ENCODE measurements at regions not wholly inside any gene's neighbourhood (a gene's known extent, or its start where the extent isn't known, plus 50 kb on each side); places are given as distances from the start of the nearest gene placed in this dataset.
"Not testable (repeated sequence)": the region's sequence is repeated elsewhere in the genome, so short reads cannot be mapped to it uniquely, and the experiment has no call there.

DNA sequence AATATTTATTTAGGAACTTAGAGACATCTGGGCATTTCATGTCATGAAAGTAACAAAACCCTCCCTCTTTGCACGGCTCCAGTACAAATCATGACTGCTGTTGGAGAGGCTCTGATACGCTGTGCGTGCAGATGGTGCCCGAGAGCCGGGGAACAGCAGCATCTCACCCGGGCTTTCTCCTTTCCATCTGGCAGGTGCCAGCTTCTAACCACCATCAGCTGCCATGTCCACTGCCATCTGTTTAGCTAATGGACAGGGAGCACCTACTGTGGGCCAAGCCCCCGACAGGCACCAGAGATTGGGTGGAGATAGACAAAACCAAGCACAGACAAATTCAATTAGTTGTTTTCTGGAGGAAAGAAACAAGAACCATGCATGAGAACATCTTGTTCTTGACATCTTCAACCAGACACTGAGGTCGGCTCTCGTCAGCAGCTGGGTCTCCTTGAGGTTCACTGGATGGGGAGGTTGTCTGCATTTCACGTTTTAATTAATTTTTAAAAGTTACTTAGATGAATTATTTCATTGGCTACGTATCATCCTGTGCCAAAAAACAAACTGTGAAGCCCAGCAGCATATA lies 323.7 kb downstream of the THBS2 start:
- no peak for DNase-seq

DNA sequence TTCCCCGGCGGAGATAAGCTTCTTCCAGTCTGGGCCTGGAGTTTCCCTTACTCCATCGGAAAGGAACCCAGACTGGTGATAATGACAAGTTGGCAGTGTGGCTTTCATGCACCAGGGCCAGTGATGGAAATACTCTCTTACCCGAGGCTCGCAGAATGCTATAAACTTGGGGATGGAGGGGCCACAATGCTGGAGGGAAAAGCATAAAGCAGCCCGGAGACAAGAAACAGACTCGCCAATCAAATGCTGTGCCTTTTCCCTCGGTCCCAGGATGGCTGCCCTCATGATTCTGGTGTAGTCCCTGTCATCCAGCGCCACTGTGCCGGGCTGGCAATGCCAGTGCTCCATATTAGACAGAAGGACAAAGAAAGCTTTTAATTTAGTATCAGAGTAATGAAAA lies 325.6 kb downstream of the THBS2 start:
- no peak for DNase-seq

DNA sequence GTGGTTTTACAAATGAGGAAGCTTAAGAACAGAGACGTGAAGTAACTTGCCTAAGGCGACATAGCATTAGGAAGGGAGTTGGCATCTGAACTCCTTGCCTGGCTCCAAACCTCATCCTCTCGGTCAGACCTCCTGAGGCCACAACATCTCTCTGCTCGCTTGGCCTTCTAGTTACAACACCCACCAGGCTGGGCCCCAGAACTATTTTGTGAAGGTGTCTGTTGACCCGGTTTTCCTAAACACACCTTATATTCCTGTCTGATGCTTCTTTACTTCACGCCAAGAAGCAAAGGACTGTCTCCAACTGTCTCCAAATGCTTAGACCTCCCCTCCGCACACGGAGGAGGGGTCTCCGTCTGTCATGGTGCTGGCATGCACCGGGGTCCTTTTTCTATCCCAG lies 326.6 kb downstream of the THBS2 start:
- DNase-seq, result no peak

DNA sequence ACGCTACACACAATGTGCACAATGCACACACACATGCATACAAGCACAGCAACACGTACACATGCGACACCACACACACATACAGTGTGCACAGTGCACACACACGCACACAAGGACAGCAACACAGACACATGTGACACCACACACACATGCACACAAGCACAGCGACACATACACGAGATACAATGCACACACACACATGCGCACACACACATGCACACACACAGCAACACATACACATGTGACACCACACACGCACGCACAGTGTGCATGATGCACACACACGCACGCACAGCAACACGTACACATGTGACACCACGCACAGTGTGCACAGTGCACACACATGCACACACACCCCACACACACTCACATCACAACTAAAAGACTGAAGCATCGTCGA lies 327.3 kb downstream of the THBS2 start:
- no peak for DNase-seq

DNA sequence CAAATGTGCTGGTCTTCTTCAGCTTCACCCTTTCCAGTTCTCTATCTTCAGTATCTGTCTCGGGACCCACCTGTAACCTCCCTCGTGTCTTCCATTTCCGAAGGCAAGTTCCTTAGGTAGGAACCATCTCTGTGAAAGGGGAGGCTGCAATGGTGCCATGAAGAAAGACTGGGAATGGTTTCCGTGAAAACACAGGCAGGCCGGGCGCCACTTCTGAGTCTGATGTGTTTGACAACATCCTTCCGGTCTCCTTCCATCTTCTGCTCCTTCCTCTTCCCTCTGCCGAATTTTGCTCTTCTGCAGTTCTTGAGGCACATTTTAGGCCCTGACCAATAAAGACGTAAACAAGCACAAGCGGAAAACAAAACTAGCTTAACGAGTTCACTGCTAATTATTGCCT lies 328.0 kb downstream of the THBS2 start:
- DNase-seq, result no peak

DNA sequence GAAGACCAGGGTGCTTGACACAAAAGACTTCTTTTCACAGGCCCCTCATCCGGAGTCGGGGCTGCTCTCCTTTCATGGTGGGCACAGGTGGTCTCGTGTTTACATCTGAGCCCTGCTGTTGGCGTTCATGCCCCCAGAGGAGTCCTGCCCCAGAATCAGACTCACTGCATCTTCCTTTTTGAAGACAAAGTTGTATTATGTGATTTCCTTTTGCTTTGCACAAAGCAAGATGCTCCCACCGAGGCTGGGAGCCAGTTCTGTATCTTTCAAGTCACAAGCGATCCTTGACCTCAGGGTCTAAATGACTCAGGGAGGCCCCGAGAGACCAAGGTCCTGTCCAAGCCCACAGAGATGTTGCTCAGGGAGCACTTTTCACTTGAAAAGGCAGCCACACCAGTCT lies 330.5 kb downstream of the THBS2 start:
- no peak for DNase-seq

DNA sequence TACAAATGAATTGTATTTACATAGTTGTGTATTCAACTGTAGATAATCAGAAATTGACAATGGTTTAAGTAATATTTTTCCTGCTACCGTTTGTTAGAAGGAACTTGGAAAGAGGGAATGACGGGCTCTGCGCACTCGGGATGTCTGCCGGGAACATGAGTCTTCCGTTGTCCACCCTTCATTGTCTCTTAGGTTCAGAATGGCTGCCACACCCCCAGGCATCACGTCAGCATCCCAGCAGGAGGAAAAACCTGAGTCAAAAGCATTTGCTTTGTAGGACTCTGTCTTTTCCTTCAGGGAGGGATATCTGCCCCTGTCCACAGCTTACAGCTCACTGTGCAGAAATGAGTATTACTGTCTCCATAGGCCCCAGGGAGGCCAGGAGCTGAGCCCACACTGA lies 331.2 kb downstream of the THBS2 start:
- no peak for DNase-seq

DNA sequence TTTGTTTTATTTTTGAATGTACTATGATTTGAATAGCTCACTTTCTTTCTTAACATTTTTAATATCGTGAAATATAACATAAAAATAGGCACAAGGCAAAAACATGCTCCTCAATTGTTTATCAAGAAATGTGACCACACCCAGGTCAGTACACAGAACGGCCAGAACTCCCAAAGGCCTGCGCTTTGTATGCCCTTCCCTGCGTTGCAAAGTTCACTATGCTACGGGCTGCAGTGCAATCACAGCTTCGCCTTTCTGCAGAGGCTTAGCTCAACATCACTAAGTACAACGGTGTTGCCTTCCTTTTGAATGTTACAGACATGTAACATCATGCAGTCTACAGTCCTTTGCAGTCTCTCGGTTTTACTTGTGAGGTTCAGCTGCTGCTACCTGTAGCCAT lies 333.4 kb downstream of the THBS2 start:
- no peak for DNase-seq

DNA sequence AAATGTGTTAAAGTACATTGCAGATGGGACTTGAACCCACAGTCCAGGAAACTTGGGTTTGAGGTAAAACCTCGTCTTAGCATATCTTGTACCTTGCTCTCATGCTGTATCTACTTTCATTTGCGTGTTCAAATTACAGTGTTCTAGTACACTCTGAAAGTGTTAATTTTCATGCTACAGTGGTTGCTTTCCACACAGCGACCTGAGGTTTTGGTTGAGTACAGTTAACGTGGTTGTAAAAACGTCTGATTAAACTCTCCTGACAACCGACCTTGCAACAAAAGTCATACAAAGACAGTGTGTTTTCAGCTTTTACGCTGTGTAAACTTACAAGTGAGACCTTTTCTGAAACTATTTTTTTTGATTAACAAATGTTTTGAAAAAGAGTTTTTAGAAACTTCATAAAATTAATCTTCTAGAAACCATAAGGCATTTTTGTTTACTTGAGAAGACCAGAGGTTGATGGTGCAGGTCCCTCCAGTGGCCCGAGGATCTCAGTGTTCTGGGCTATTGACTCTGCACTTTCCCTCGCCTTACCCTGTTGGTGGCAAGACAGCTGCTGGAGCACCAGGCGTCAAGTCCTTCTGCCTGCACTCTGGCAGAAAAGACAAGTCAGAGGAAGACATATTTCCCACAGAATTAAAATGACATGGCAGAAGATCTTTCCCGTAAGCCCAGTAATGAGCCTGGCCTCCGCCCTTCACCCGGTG lies 334.0 kb downstream of the THBS2 start:
- no peak for DNase-seq

DNA sequence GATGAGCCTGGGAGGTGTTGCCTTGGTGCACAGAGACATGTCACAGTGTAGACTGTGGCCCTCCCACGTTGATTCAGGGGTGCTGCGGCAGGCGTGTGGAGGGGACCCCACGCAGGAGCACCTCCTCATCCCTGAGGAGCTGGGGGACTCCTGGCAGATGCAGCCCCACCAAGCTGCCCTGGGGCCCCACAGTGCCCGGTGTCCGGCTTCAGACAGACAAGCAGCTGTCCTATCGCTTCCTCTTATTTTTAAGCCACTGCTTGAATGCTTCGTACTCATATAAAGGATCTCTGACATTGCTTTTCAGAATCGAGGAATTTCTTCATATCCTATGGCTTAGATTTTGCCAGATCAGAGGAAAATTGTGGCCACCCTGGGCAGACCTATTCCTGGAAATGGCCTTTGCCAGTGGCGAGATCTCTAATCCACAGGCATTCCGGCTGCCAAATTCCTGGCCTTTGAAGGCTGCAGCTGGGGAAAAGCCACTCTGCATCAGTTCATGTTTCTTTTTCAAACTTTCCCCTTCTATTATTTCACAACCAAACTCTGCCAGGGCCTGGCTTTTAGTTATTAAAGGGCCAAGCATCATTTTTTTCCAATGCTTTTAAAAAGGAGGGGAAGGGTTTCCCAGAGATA lies 337.0 kb downstream of the THBS2 start:
- no peak for DNase-seq

DNA sequence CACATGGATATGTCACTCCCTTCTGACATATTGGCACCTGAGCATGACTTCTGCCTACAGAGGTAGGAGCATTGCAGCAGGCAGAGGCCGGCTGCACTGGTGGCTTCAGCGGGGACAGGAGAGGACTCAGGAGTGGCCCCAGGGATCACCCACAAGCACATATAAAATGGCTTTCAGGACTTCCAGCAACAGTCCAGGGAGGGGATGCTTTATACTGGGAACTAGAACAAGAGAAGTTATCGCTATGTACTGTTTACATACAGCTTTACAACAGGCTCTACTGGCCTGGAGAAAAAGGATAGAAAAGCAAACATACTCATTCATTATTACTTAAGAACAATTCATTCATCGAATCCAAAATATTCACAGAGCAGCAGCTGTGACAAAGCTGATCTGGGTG lies 337.8 kb downstream of the THBS2 start:
- no peak for DNase-seq

DNA sequence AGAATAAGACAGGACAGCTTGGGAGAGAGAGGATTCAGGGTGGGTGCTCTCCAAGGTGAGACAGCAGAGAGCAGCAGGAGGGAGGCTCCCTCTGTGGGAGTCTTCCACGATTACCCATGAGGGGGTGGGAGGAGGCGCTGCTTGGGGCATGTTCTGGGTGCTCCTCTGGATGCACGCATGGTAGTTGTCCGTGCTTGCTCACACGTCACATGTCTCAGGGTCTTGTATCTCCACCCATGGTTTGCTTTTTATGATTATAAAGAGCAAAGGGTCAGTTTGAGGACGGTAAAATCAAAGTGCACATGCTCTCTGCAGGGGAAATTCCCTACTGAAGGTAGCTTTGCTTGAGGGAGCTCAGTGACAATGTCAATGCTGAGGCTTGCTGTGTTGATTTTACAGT lies 338.4 kb downstream of the THBS2 start:
- no peak for DNase-seq

DNA sequence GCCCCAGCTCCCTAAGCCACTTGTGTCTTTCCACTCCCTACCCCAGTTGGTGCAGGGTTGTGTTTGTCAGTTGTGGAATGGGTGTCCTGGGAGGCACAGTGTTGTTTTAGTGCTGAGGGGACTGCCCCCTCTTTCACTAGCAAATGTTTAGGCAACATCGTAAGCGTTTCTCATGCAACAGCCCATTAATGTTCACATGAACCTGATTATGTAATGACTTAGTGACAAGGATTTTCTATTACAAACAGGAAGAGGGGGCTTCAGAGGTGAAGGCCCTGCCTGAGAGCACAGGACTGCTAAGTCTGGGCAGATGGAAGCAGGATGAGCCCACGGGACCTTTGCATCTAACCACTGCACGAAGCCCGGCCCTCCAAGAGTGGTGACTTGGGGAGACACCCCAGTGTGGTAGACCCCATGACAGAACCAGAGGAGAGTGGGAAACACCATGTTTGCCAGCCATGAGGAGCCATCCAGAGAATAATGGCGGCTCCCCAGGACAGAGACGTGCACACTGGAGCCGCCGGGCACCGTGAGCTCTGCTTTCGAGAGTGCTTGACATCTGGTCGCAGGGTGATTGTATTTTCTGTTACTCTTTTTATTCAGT lies 339.7 kb downstream of the THBS2 start:
- DNase-seq, result no peak

DNA sequence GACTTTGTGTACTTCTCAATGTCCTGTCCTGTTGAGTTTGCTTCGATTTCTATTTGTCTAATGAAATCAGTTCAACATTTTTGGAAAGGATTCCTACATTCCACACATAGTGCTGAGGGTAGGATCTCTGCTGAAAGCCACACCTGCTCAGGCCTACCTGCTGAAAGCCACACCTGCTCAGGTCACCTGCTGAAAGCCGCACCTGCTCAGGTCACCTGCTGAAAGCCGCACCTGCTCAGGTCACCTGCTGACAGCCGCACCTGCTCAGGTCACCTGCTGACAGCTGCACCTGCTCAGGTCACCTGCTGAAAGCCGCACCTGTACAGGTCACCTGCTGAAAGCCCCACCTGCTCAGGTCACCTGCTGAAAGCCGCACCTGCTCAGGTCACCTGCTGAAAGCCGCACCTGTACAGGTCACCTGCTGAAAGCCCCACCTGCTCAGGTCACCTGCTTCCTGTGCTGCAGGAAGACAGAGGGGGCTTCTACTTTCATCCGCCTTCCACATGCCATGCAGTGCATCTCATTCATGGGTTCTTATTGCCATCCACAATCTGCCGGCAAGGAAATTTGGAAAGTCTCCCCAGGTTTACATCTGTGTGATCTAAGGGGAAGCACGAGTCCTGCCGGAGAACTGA lies 340.3 kb downstream of the THBS2 start:
- DNase-seq, result not testable (repeated sequence)

DNA sequence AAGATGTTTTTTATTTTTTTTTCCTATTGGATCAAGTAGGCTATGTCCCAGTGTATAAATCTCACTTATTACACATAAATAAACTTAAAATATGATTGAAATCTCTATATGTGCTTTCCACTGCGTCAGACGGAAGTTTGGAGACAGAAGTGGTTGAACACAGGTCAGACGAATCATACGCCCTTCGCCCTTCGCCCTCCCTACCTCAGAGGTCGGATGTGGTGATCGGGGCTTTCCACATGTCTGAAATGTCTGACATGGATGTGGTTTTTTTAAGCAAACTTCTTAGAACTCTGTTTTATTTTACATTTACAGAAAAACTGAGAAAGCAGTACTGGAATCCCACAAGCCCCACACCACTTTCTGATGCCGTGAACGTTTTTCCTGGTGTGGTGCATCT lies 344.4 kb downstream of the THBS2 start:
- DNase-seq, result peak; percentile 25

DNA sequence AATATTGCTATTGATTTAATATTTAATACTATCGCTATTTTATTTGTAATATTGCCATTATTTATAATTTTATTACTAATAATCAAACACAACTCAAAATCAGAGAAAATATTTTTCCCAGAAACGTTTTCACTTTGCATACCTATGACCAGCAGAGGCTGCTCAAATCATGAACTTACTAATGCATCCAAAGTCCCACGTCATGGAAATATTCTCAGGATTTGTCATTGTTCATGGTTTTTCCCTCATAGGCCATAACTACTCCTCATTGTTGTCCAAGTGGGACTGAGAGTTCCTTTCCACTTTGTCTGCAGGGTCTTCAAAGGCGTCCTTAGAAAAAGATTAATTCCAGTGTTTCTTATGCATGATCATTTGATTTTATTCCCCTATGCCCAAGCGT lies 344.8 kb downstream of the THBS2 start:
- DNase-seq, result no peak

DNA sequence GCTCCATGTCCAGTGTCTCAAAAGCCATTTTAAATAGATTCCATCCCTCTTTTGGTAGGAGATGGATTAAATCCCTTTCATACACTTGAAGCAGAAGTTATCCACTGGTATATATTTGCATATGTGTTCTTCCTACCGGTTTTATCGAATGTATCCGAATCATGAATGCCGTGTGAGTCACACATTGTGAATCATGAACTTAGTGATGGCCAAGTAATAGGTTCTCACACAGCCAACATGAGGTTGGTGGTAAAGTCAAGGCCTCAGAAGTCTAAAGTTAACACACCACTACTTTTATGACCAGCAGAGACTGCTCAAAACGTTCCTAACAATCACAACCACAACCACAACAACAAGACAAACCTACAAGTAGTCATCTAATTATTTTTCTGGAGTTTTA lies 345.5 kb downstream of the THBS2 start:
- no peak for DNase-seq

DNA sequence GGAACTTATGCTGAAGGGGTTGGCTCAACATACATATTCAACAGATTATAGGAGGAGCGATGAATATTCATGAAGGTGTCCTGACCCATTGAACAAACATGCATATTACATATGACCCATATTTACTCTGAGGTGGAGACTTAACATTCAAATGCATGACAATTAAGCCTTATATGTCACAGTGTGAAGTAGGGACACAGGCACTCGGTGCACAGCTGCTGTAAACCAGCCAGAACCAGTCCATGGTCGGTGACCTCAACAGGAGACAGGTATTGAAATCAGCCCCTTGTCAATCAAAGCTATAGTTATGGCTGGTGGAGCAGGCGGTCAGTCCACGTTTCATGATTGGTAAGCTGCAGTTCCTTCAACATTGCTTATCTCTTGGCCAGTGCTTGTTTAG lies 347.3 kb downstream of the THBS2 start:
- DNase-seq, result no peak

DNA sequence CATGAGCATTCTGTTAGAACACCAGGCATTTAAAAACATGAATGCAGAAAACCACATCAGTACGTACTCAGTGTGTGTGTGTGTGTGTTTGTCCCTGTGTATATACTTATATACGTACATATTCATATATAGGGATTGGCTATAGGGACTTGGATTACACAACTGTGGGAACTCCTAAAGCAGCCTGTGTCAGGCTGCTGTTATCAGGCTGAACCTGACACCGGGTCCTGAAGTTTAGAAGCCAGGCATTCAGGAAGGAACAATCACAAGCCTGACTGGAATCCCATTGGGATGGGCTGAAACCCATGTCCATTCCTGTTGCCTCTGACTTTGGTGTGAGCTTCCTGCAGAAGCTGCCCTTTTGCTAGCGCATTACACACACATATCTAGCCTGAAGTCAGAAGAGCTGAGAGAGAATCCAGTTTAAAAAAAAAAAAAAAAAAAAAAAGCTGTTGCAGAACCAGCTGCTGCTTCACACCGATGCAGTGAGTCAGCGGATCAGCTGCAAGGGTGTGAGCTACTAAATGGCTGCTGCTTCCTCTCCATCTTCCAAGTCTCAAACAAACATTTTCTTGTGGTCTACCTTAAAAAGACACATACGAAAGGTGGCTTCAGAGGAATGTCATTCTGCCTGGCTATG lies 348.1 kb downstream of the THBS2 start:
- no peak for DNase-seq

DNA sequence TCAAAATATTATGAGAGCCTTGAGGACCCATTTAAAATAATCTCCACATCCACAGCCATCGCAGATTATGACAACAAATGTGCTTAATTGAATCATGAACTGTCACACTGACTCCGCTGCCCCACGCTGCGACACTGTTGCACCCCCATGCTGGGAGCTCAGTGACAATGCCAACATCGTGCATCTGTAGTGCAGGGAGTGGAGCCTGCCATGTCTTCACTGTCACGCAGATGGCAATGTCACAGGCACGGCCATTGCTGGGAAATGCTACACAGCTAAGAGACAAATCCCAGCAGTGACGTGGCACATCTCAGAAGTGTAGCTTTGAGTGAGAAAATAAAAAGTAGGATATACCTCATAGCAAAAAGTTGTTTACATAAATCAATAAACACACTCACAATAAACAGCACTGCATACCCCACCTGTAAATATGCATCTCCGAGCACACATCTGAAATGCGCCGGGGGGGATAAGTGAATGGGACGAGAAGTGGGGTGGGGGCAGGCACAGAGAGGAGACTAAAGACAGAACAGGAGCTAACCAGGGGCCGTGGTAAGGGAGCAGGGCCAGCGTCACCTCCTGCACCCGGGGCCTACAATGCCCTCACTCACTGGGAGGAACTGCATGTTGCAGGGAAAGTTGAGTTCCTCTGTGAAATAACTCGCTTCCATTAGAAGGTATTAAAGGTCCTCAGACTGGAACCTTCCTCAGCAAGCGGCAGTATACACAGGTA lies 349.9 kb downstream of the THBS2 start:
- DNase-seq, result no peak

DNA sequence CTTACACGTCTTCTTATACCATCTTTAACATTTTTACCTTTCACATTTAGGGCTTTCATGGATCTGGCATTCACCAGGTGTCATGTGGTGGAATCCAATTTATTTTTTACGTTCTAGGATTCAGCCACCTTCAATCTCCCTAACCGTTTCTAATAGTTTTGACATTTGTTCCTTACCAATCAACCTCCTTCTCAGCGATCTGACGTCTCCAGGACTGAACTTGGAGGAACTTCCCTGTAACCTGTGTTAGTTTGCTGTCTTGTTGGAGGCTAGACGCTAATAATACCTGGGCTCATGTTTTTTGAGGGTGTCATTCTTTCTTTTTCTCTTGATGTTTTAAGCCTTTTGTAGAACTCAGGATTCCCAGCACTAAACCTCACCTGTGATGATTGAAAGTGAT lies 351.6 kb downstream of the THBS2 start:
- no peak for DNase-seq

DNA sequence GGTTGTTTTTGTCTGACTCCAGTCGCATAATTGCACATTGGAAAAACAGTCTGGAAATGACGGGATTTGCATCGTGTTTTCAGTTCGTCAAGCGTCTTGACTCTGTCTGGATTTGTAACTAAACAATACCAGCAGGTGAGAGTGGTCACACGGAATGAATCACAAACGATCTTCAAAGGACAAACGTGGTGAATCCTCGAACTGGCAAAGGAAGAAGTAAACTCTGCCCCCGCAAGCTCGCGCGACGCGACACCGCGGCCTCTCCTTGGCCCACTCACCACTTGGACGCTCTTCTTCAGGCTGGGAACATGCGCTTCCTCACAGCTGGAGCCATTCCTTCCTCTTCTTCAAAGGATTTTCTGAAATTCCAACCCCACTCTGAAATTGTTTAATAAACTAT lies 352.6 kb downstream of the THBS2 start:
- DNase-seq, result no peak

DNA sequence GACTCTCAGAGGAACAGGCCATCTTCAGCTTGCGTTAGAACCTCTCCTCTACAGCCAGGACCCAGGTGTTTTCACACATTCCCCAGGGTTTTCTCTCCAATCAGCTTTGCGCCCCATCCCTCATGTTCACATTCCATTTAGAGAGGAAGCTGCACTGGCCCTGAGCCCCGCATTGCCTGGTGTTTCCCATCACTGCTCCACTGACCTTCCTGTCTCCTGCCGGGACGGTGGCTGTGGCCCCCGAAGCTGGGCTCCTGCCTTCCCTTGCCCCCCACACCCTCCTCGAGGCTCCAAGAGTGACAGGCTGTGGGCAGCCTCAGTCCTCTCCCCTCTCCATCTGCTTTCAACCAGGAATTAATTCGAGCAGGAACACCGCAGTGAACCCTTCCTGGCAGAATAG lies 357.3 kb downstream of the THBS2 start:
- DNase-seq, result no peak

All from activated naive CD4-positive, alpha-beta T cell treated with Interleukin-2 at 50 U/mL for 16 hours (primary cell).